ENCODE measurements at regions not wholly inside any gene's neighbourhood (a gene's known extent, or its start where the extent isn't known, plus 50 kb on each side); places are given as distances from the start of the nearest gene placed in this dataset.
A peak's percentile ranks its signal among the peaks of the same experiment; 100 is the strongest.

DNA sequence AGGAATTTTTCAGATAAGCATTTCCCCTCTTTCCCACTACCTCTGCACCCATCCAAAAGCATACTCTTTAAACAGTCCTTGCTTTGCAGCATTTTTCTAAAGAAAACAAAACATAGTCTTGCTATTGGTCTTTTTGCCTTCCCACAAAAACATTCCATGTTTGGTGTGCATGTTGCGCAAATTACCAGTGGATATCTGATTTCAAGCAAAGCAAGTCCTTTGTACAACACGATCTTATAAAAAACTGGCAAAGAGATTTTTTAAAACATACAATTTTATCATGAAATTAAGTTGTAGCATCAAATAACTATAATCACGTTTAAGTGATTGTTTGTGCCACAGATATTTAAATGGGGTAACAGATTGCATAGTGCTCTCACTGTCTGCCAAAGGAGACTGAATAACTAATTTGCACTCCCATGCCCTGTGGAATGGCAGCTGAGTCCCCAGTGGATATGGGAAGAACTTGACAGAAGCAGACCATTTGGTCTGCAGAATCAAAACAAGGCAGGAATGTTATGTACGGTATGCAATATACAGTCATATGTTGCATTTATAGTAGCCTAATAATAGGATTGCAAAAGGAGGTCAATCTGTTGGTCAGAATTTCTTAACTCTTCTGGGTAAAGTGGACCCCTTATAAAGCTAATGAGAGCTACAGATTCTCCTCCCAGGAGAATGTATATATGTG is 285.7 kb downstream of the TBC1D4 start:
- POLR2A ChIA-PET = no interaction called here

GRCh38 chr13:75195495-75196146 is 286.3 kb downstream of the TBC1D4 start:
- DNase-seq (ENCODE audit: unreplicated experiment) = no peak
- H3K36me3 Mint-ChIP-seq (ENCODE audit: insufficient read depth, unreplicated experiment) = no peaks in the 10 kb centered on the region
- POLR2A ChIA-PET = no interaction called here
- H3K27me3 Mint-ChIP-seq (ENCODE audit: insufficient read depth, unreplicated experiment) = no peaks in the 10 kb centered on the region
- peaks cover 10% of the 10 kb centered on the region for H3K4me1 Mint-ChIP-seq (ENCODE audit: insufficient read depth, unreplicated experiment)
- TF ChIP-seq, protein P1, sequence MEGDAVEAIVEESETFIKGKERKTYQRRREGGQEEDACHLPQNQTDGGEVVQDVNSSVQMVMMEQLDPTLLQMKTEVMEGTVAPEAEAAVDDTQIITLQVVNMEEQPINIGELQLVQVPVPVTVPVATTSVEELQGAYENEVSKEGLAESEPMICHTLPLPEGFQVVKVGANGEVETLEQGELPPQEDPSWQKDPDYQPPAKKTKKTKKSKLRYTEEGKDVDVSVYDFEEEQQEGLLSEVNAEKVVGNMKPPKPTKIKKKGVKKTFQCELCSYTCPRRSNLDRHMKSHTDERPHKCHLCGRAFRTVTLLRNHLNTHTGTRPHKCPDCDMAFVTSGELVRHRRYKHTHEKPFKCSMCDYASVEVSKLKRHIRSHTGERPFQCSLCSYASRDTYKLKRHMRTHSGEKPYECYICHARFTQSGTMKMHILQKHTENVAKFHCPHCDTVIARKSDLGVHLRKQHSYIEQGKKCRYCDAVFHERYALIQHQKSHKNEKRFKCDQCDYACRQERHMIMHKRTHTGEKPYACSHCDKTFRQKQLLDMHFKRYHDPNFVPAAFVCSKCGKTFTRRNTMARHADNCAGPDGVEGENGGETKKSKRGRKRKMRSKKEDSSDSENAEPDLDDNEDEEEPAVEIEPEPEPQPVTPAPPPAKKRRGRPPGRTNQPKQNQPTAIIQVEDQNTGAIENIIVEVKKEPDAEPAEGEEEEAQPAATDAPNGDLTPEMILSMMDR (IDR thresholded peaks at IDR 0.05; ENCODE audit: unreplicated experiment) = no peak
- H3K9me3 Mint-ChIP-seq (ENCODE audit: unreplicated experiment) = no peaks in the 10 kb centered on the region
- H3K4me3 Mint-ChIP-seq (ENCODE audit: unreplicated experiment) = no peak overlapping the region
- intact Hi-C loops (cut with micrococcal nuclease) = no loop called here
- CTCF ChIA-PET = no interaction called here
- H3K27ac Mint-ChIP-seq (ENCODE audit: low read depth, unreplicated experiment) = no peak overlapping the region
- BruUV-seq (replicated peaks) = no TSS peak

More for the DNA sequence above, 285.7 kb downstream of the TBC1D4 start:
- Mint-ChIP-seq H3K27ac (ENCODE audit: low read depth, unreplicated experiment) (no peak overlapping the region), H3K27me3 (ENCODE audit: insufficient read depth, unreplicated experiment) (no peaks in the 10 kb centered on the region), H3K36me3 (ENCODE audit: insufficient read depth, unreplicated experiment) (no peaks in the 10 kb centered on the region), H3K9me3 (ENCODE audit: unreplicated experiment) (no peaks in the 10 kb centered on the region), H3K4me1 (ENCODE audit: insufficient read depth, unreplicated experiment) (peaks cover 10% of the 10 kb centered on the region), H3K4me3 (ENCODE audit: unreplicated experiment) (no peak overlapping the region)
- CTCF ChIA-PET = interaction anchor here (0.6 kb wide), 1 partner anchor 255 kb away, joined by 4 read pairs; no protein-coding TSS in a partner anchor
- intact Hi-C loops (cut with micrococcal nuclease) = no loop called here
- peak; percentile 29 for DNase-seq (ENCODE audit: unreplicated experiment)
- no TSS peak for BruUV-seq (replicated peaks)
- TF ChIP-seq, protein P1 (IDR thresholded peaks at IDR 0.05; ENCODE audit: unreplicated experiment) = no peak

DNA sequence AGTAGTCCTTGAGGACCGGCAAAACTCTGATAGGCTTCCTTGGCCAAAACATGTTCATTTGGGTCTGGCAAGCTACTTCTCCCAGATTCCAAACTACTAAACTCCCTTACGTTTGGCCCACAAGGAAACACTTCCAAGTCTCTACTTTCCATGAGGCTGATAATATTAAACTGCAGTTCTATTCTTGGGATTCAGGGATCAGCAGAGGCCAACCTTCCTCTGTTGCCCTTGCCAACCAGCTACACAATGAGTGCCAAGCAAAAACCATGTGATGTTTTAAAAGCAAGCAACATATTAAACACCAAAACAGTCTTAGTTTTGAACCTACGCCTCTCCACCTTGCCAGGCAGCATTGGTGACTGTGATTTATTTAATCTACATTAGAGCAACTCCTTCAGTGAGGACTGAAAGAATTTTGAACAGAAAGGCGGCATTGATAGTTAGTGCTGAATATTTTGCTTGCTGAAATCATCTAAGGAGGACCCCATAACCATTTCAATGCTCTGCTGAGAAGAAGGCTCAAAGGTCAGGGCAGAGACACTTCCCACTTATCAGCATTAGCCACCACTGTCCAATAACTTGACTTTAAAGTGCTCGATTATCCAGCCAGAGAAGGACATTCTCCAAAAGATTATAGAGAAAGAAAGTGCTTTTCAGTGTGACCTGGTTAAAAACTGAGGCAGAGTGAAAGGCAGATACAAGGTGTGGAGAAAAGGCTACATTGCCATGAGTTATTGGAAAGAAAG is 287.1 kb downstream of the TBC1D4 start:
- ChIA-PET CTCF (interaction anchor here (0.6 to 0.8 kb wide), 2 partner anchors 30 to 381 kb away, joined by 3 read pairs; no protein-coding TSS in a partner anchor), POLR2A (interaction anchor here (0.7 kb wide), 1 partner anchor 1317 kb away, joined by 4 read pairs; no protein-coding TSS in a partner anchor)
- no peak overlapping the region for H3K4me3 Mint-ChIP-seq (ENCODE audit: unreplicated experiment)
- no peaks in the 10 kb centered on the region for H3K27me3 Mint-ChIP-seq (ENCODE audit: insufficient read depth, unreplicated experiment)
- H3K9me3 Mint-ChIP-seq (ENCODE audit: unreplicated experiment) = no peaks in the 10 kb centered on the region
- DNase-seq (ENCODE audit: unreplicated experiment) = no peak
- H3K36me3 Mint-ChIP-seq (ENCODE audit: insufficient read depth, unreplicated experiment) = no peaks in the 10 kb centered on the region
- intact Hi-C loops (cut with micrococcal nuclease) = no loop called here
- TF ChIP-seq, protein P1 (IDR thresholded peaks at IDR 0.05; ENCODE audit: unreplicated experiment) = no peak
- H3K27ac Mint-ChIP-seq (ENCODE audit: low read depth, unreplicated experiment) = no peak overlapping the region
- BruUV-seq (replicated peaks) = no TSS peak
- H3K4me1 Mint-ChIP-seq (ENCODE audit: insufficient read depth, unreplicated experiment) = peaks cover 10% of the 10 kb centered on the region

GRCh38 chr13:75186379-75186778 is 295.6 kb downstream of the TBC1D4 start:
- DNase-seq (ENCODE audit: unreplicated experiment) = no peak
- H3K27ac Mint-ChIP-seq (ENCODE audit: low read depth, unreplicated experiment) = no peak overlapping the region
- no peak overlapping the region for H3K4me3 Mint-ChIP-seq (ENCODE audit: unreplicated experiment)
- ChIA-PET POLR2A (no interaction called here), CTCF (no interaction called here)
- no TSS peak for BruUV-seq (replicated peaks)
- H3K9me3 Mint-ChIP-seq (ENCODE audit: unreplicated experiment) = peaks cover 12% of the 10 kb centered on the region
- H3K4me1 Mint-ChIP-seq (ENCODE audit: insufficient read depth, unreplicated experiment) = peaks cover 15% of the 10 kb centered on the region
- no peaks in the 10 kb centered on the region for H3K27me3 Mint-ChIP-seq (ENCODE audit: insufficient read depth, unreplicated experiment)
- TF ChIP-seq, protein P1 (IDR thresholded peaks at IDR 0.05; ENCODE audit: unreplicated experiment) = no peak
- H3K36me3 Mint-ChIP-seq (ENCODE audit: insufficient read depth, unreplicated experiment) = no peaks in the 10 kb centered on the region
- intact Hi-C loops (cut with micrococcal nuclease) = no loop called here
